Nephron progenitor cell (in vitro differentiated cells): ENCODE measurements at regions not wholly inside any gene's neighbourhood (a gene's known extent, or its start where the extent isn't known, plus 50 kb on each side); places are given as distances from the start of the nearest gene placed in this dataset.

Source experiments
- DNase-seq: peaks from one replicate; pipeline ENCODE4 v3.0.0; 2021
- H3K27ac Mint-ChIP-seq: 2 replicates; pipeline ENCODE4 v1.8.0; 2021; ENCODE audit warnings: mild to moderate bottlenecking, moderate library complexity, mixed read lengths
- H3K27me3 Mint-ChIP-seq: 2 replicates; pipeline ENCODE4 v1.8.0; 2021; ENCODE audit warnings: mild to moderate bottlenecking, low read depth, mixed read lengths; ENCODE audit not compliant: poor library complexity
- H3K36me3 Mint-ChIP-seq: 2 replicates; pipeline ENCODE4 v1.8.0; 2021; ENCODE audit warnings: low read depth, mixed read lengths
- H3K4me1 Mint-ChIP-seq: 2 replicates; pipeline ENCODE4 v1.8.0; 2021; ENCODE audit warnings: mixed read lengths
- H3K4me3 Mint-ChIP-seq: 2 replicates; pipeline ENCODE4 v1.8.0; 2021; ENCODE audit warnings: mild to moderate bottlenecking, moderate library complexity, mixed read lengths
- H3K9me3 Mint-ChIP-seq: 2 replicates; pipeline ENCODE4 v1.8.0; 2021; ENCODE audit warnings: mild to moderate bottlenecking, moderate library complexity, mixed read lengths
- CTCF ChIP-seq: fragments of 200-600 bp; sonication (generic); IDR thresholded peaks from 2 replicates; pipeline ENCODE4 v1.5.0; 2021; ENCODE audit warnings: antibody characterized with exemption

- TF ChIP-seq CTCF, result no peak
- Mint-ChIP-seq H3K27ac (no peak overlapping the region), H3K4me3 (no peak overlapping the region)
Measured at GRCh38 chr11:34812905-34813576, 103.1 kb downstream of the APIP start.

GRCh38 chr11:34811858-34812257 is 104.3 kb downstream of the APIP start:
- Mint-ChIP-seq H3K36me3 (peaks cover 73% of the 10 kb centered on the region), H3K9me3 (peaks cover 30% of the 10 kb centered on the region), H3K27ac (no peak overlapping the region), H3K27me3 (no peaks in the 10 kb centered on the region), H3K4me3 (no peak overlapping the region), H3K4me1 (no peaks in the 10 kb centered on the region)
- DNase-seq, result no peak
- TF ChIP-seq CTCF, result no peak

More at GRCh38 chr11:34812905-34813576, 103.1 kb downstream of the APIP start:
- H3K27me3 Mint-ChIP-seq, result no peaks in the 10 kb centered on the region
- no peak for DNase-seq
- peaks cover 75% of the 10 kb centered on the region for H3K36me3 Mint-ChIP-seq
- no peaks in the 10 kb centered on the region for H3K4me1 Mint-ChIP-seq
- H3K9me3 Mint-ChIP-seq, result peaks cover 40% of the 10 kb centered on the region

GRCh38 chr11:34810107-34810562 is 106.0 kb downstream of the APIP start:
- Mint-ChIP-seq H3K4me3 (no peak overlapping the region), H3K27ac (no peak overlapping the region)
- TF ChIP-seq CTCF, result no peak

GRCh38 chr11:34809191-34810106 is 106.7 kb downstream of the APIP start:
- H3K4me3 Mint-ChIP-seq, result no peak overlapping the region
- peaks cover 30% of the 10 kb centered on the region for H3K9me3 Mint-ChIP-seq
- H3K4me1 Mint-ChIP-seq, result no peaks in the 10 kb centered on the region
- no peaks in the 10 kb centered on the region for H3K27me3 Mint-ChIP-seq
- TF ChIP-seq CTCF, result no peak
- no peak overlapping the region for H3K27ac Mint-ChIP-seq
- peaks cover 59% of the 10 kb centered on the region for H3K36me3 Mint-ChIP-seq
- no peak for DNase-seq

More at GRCh38 chr11:34810107-34810562, 106.0 kb downstream of the APIP start:
- no peak for DNase-seq
- Mint-ChIP-seq H3K36me3 (peaks cover 65% of the 10 kb centered on the region), H3K4me1 (no peaks in the 10 kb centered on the region), H3K9me3 (peaks cover 30% of the 10 kb centered on the region), H3K27me3 (no peaks in the 10 kb centered on the region)

- peaks cover 38% of the 10 kb centered on the region for H3K36me3 Mint-ChIP-seq
- peaks cover 11% of the 10 kb centered on the region for H3K9me3 Mint-ChIP-seq
- no peaks in the 10 kb centered on the region for H3K4me1 Mint-ChIP-seq
- TF ChIP-seq CTCF, result no peak
- H3K4me3 Mint-ChIP-seq, result no peak overlapping the region
- H3K27ac Mint-ChIP-seq, result no peak overlapping the region
- H3K27me3 Mint-ChIP-seq, result no peaks in the 10 kb centered on the region
- no peak for DNase-seq
Measured at GRCh38 chr11:34806875-34807274, 109.3 kb downstream of the APIP start.
